ENCODE measurements at regions not wholly inside any gene's neighbourhood (a gene's known extent, or its start where the extent isn't known, plus 50 kb on each side); places are given as distances from the start of the nearest gene placed in this dataset.

GRCh38 chr6:28772480-28773381, 151.1 kb downstream of the TRIM27 start:
- Histone ChIP-seq H3K27ac (ENCODE audit: low read depth, low read length) (no peak overlapping the region), H3K9me3 (ENCODE audit: control insufficient read depth, insufficient read depth, low read length) (no peaks in the 10 kb centered on the region), H3K27me3 (ENCODE audit: control insufficient read depth, insufficient read depth, low read length) (peaks cover 67% of the 10 kb centered on the region), H3K4me3 (ENCODE audit: low read depth, low read length) (no peak overlapping the region)
- no peak for DNase-seq (ENCODE audit: low read depth, low spot score)
- POLR2A ChIA-PET: no interaction called here
- CTCF ChIA-PET: no interaction called here
- no peak for TF ChIP-seq CTCF (IDR thresholded peaks at IDR 0.05; ENCODE audit: low read depth, low read length)

DNA sequence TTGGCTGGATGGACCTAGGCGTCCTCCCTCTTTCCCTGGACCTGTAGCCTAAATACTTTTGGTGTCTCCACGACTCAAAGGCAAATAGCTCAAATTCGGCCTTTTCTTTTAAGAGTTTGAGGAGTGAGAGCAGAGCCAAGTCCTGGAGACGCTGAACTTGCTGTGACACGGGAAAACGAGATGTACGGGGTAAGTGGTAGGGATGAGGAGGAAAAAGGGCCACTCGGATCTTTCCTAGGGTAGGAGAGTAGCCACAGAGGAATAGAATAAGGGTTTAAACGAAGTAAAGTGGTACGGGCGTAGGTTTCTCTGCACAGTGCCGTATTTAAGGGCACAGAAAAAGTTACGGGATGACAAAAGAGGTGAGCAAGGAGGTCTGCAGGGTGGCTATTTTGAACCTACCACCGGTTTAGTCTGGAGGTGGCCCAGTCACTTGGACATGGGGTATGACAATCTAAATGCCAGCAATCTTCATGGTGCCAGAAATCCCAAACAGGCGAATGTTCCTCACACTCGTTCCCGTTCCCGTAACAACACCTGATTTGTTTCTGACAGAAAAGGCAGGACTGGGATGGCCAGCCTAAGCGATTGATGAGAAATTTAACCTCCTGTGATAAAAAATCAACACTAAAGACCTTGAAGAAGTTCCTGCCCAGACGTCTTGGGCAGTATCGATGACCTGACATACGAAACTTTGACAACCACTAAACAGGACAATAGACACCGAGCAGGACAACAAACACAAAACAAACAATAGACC, 149.3 kb downstream of the TRIM27 start:
- Histone ChIP-seq H3K9me3 (ENCODE audit: control insufficient read depth, insufficient read depth, low read length) (no peaks in the 10 kb centered on the region), H3K4me3 (ENCODE audit: low read depth, low read length) (no peak overlapping the region), H3K27ac (ENCODE audit: low read depth, low read length) (no peak overlapping the region), H3K27me3 (ENCODE audit: control insufficient read depth, insufficient read depth, low read length) (peaks cover 71% of the 10 kb centered on the region)
- POLR2A ChIA-PET: no interaction called here
- CTCF ChIA-PET: no interaction called here
- no peak for TF ChIP-seq CTCF (IDR thresholded peaks at IDR 0.05; ENCODE audit: low read depth, low read length)
- no peak for DNase-seq (ENCODE audit: low read depth, low spot score)

DNA sequence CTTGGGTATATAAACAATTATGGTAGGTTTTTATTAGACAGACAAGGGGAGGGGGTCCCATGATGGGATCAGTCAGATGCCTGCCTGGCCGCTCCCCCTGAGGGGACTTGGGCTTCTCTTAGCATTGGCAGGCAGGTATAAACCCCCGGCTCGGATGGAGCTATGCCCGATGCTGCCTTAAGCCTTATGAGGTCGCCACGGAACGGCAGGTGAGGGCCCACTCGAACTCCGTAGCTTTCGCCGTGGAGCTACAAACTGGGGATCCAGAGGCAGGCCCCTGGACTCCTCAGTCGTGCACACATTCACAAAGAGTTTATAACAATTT, 148.8 kb downstream of the TRIM27 start:
- no peak overlapping the region for H3K27ac ChIP-seq (ENCODE audit: low read depth, low read length)
- no peak for DNase-seq (ENCODE audit: low read depth, low spot score)
- H3K9me3 ChIP-seq (ENCODE audit: control insufficient read depth, insufficient read depth, low read length): peaks cover under 1% of the 10 kb centered on the region; the same call in 1 of the 2 replicates
- no peak overlapping the region for H3K4me3 ChIP-seq (ENCODE audit: low read depth, low read length)
- CTCF ChIA-PET: no interaction called here
- no peak for TF ChIP-seq CTCF (IDR thresholded peaks at IDR 0.05; ENCODE audit: low read depth, low read length)
- peaks cover 71% of the 10 kb centered on the region for H3K27me3 ChIP-seq (ENCODE audit: control insufficient read depth, insufficient read depth, low read length)
- POLR2A ChIA-PET: no interaction called here

DNA sequence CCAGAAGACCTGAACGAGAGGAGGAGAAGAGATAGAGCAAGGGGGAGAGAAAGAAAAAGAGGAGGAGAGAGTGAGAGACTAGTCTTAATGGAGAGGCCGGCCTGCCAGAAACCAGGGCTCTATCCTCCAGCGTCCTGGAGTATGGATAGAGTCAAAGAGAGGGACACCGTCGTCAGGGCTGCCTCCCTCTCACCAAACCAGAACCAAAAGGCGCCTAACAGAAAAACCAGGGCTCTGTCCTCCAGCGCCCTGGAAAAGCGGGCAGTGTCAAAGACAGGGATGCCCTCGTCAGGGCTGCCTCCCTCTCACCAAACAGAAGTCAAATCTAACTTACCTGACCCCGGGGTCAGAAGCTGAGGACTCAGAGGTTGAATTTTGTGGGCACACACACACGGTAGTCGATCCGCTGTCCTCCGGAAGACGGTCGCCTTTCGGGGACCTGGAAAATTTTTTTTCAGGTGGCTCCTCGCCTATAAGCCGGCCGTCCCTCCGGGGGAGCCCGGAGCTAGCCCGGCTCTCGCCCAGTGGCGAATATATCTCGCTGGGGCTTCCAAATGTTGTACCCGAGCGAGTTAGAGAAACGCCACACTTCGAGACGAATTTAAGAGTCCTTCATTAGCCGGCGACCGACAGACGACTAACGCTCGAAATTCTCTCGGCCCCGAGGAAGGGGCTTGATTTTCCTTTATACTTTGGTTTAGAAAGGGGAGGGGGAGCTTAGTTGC, 148.2 kb downstream of the TRIM27 start:
- DNase-seq (ENCODE audit: low read depth, low spot score): no peak
- TF ChIP-seq CTCF (IDR thresholded peaks at IDR 0.05; ENCODE audit: low read depth, low read length): no peak
- ChIA-PET CTCF (interaction anchor here (1.3 kb wide), 1 partner anchor 47 kb away, joined by 3 read pairs; no protein-coding TSS in a partner anchor), POLR2A (no interaction called here)
- H3K9me3 ChIP-seq (ENCODE audit: control insufficient read depth, insufficient read depth, low read length): peaks cover 3% of the 10 kb centered on the region; the same call in 1 of the 2 replicates
- no peak overlapping the region for H3K4me3 ChIP-seq (ENCODE audit: low read depth, low read length)
- no peak overlapping the region for H3K27ac ChIP-seq (ENCODE audit: low read depth, low read length)
- peaks cover 67% of the 10 kb centered on the region for H3K27me3 ChIP-seq (ENCODE audit: control insufficient read depth, insufficient read depth, low read length)
